ENCODE measurements at regions not wholly inside any gene's neighbourhood (a gene's known extent, or its start where the extent isn't known, plus 50 kb on each side); places are given as distances from the start of the nearest gene placed in this dataset.

DNA sequence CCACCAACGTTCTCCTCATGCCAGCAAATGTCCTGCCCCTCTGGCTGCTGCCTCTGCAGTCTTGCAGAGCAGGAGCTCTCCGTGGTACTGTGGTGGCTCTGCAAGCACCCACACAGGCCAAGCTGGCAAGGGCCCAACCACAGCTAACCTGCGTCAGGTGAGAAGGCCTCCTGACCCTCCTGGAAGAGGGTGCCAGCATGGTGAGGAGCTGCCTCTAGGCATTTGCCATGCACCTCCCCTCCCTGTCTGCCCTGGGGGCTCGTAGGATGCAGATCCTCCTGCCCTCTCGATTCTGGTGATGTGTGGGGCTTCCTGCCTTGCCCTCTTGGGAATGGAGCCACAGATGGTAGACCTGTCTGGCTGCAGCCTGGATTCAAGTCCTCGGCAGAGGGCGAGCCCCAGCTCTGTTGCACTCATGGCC, 1408.8 kb downstream of the TBC1D22A start:
- no peak for TF ChIP-seq EZH2phosphoT487 (IDR thresholded peaks at IDR 0.05; ENCODE audit: low read length)
- TF ChIP-seq, protein P1, sequence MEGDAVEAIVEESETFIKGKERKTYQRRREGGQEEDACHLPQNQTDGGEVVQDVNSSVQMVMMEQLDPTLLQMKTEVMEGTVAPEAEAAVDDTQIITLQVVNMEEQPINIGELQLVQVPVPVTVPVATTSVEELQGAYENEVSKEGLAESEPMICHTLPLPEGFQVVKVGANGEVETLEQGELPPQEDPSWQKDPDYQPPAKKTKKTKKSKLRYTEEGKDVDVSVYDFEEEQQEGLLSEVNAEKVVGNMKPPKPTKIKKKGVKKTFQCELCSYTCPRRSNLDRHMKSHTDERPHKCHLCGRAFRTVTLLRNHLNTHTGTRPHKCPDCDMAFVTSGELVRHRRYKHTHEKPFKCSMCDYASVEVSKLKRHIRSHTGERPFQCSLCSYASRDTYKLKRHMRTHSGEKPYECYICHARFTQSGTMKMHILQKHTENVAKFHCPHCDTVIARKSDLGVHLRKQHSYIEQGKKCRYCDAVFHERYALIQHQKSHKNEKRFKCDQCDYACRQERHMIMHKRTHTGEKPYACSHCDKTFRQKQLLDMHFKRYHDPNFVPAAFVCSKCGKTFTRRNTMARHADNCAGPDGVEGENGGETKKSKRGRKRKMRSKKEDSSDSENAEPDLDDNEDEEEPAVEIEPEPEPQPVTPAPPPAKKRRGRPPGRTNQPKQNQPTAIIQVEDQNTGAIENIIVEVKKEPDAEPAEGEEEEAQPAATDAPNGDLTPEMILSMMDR (IDR thresholded peaks at IDR 0.05; ENCODE audit: low read length), result no peak

Measured in MM.1S (cell line).